ENCODE measurements at regions not wholly inside any gene's neighbourhood (a gene's known extent, or its start where the extent isn't known, plus 50 kb on each side); places are given as distances from the start of the nearest gene placed in this dataset.

GRCh38 chr1:22332795-22333499 is 118.7 kb upstream of the ZBTB40 start:
- no peak for ATAC-seq (ENCODE audit: low read depth)
- H3K4me3 ChIP-seq (ENCODE audit: control extremely low read depth in 1 of 5, extremely low read depth in 1 of 5, insufficient read depth in 1 of 5, low read depth in 2 of 5, low read length in 4 of 5) = no peak overlapping the region
- no peaks in the 10 kb centered on the region for H3K79me2 ChIP-seq (ENCODE audit: control insufficient read depth, insufficient read depth, low read length)
- H3K4me1 Mint-ChIP-seq = no peaks in the 10 kb centered on the region
- H3K27ac Mint-ChIP-seq = no peak overlapping the region
- no peak overlapping the region for H3K4me2 ChIP-seq (replicated peaks; ENCODE audit: low read depth, low read length, poor library complexity, severe bottlenecking)
- CTCF ChIA-PET = no interaction called here
- DNase-seq = no peak
- H3K36me3 ChIP-seq (replicated peaks in 1 of 2; ENCODE audit: control extremely low read depth in 1 of 2, control insufficient read depth in 1 of 2, extremely low read depth in 1 of 2, insufficient read depth in 2 of 2, low read length in 1 of 2) = no peaks in the 10 kb centered on the region
- peaks cover 23% of the 10 kb centered on the region for H3K27me3 Mint-ChIP-seq
- no peaks in the 10 kb centered on the region for H4K20me1 ChIP-seq (ENCODE audit: control insufficient read depth, insufficient read depth, low read length, poor library complexity, severe bottlenecking)
- no peak overlapping the region for H3K4me3 Mint-ChIP-seq
- no peak overlapping the region for H3K27ac ChIP-seq (ENCODE audit: low read length in 2 of 2)
- WGBS (ENCODE audit: insufficient coverage) = 40% methylated on average over 3 of the region's 6 CpGs
- H2AFZ ChIP-seq (ENCODE audit: insufficient read depth, low read depth, low read length, poor library complexity, severe bottlenecking) = no peak overlapping the region
- H3K27me3 ChIP-seq (replicated peaks in 1 of 4; ENCODE audit: control extremely low read depth in 1 of 4, control insufficient read depth in 3 of 4, insufficient read depth in 4 of 4, low read length in 3 of 4) = peaks cover 0 to 2% (median 0%) of the 10 kb centered on the region in 4 experiments
- no peaks in the 10 kb centered on the region for H3K9me3 Mint-ChIP-seq (ENCODE audit: insufficient read depth)
- TF ChIP-seq EZH2 (IDR thresholded peaks at IDR 0.05; ENCODE audit: borderline replicate concordance, insufficient read depth, low read depth, low read length, poor library complexity, severe bottlenecking) (no peak), CTCF (IDR thresholded peaks at IDR 0.05) (no peak)
- POLR2A ChIA-PET = no interaction called here
- intact Hi-C loops (cut with micrococcal nuclease) = no loop called here
- H3K9me3 ChIP-seq (ENCODE audit: control extremely low read depth in 1 of 3, control insufficient read depth in 2 of 3, insufficient read depth in 1 of 3, low read length in 2 of 3) = no peaks in the 10 kb centered on the region
- no peak overlapping the region for H3K9ac ChIP-seq (ENCODE audit: low read length)
- no peaks in the 10 kb centered on the region for H3K4me1 ChIP-seq (ENCODE audit: control insufficient read depth in 2 of 2, insufficient read depth in 2 of 2, low read length in 2 of 2)

DNA sequence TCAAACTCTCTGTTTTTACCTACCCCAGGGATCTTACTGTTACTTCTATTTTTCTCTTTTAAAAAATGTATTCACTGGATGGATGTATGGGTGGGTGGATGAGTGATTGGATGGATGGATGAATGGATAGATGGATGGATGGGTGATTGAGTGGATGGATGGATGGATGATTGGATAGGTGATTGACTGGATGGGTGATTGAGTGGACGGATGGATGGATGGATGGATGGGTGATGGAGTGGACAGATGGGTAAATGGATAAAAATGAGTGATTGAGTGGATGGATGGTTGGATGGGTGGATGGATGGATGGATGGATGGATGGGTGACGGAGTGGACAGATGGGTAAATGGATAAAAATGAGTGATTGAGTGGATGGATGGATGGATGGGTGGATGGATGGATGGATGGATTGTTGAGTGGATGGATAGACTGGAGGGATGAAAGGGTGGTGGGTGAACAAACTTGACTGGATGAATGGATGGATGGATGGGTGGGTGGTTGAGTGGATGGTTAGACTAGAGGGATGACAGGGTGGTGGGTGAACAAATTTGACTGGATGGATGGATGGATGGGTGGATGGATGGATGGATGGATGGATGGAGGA is 118.0 kb upstream of the ZBTB40 start:
- Mint-ChIP-seq H3K27ac (no peak overlapping the region), H3K27me3 (peaks cover 26% of the 10 kb centered on the region), H3K4me3 (no peak overlapping the region), H3K4me1 (no peaks in the 10 kb centered on the region), H3K9me3 (ENCODE audit: insufficient read depth) (no peaks in the 10 kb centered on the region)
- no peaks in the 10 kb centered on the region for H3K9me3 ChIP-seq (ENCODE audit: control extremely low read depth in 1 of 3, control insufficient read depth in 2 of 3, insufficient read depth in 1 of 3, low read length in 2 of 3)
- TF ChIP-seq EZH2 (IDR thresholded peaks at IDR 0.05; ENCODE audit: borderline replicate concordance, insufficient read depth, low read depth, low read length, poor library complexity, severe bottlenecking) = no peak
- no peak for TF ChIP-seq CTCF (IDR thresholded peaks at IDR 0.05)
- no peak overlapping the region for H2AFZ ChIP-seq (ENCODE audit: insufficient read depth, low read depth, low read length, poor library complexity, severe bottlenecking)
- no peaks in the 10 kb centered on the region for H3K79me2 ChIP-seq (ENCODE audit: control insufficient read depth, insufficient read depth, low read length)
- no peak overlapping the region for H3K4me3 ChIP-seq (ENCODE audit: control extremely low read depth in 1 of 5, extremely low read depth in 1 of 5, insufficient read depth in 1 of 5, low read depth in 2 of 5, low read length in 4 of 5)
- H3K9ac ChIP-seq (ENCODE audit: low read length) = no peak overlapping the region
- POLR2A ChIA-PET = no interaction called here
- no peaks in the 10 kb centered on the region for H3K4me1 ChIP-seq (ENCODE audit: control insufficient read depth in 2 of 2, insufficient read depth in 2 of 2, low read length in 2 of 2)
- CTCF ChIA-PET = no interaction called here
- intact Hi-C loops (cut with micrococcal nuclease) = no loop called here
- no peak for DNase-seq
- no peak for ATAC-seq (ENCODE audit: low read depth)
- no peak overlapping the region for H3K27ac ChIP-seq (ENCODE audit: low read length in 2 of 2)
- H4K20me1 ChIP-seq (ENCODE audit: control insufficient read depth, insufficient read depth, low read length, poor library complexity, severe bottlenecking) = no peaks in the 10 kb centered on the region
- peaks cover 0 to 3% (median 0%) of the 10 kb centered on the region in 4 experiments for H3K27me3 ChIP-seq (replicated peaks in 1 of 4; ENCODE audit: control extremely low read depth in 1 of 4, control insufficient read depth in 3 of 4, insufficient read depth in 4 of 4, low read length in 3 of 4)
- WGBS (ENCODE audit: insufficient coverage) = 83% methylated on average over 2 of the region's 2 CpGs
- no peak overlapping the region for H3K4me2 ChIP-seq (replicated peaks; ENCODE audit: low read depth, low read length, poor library complexity, severe bottlenecking)
- no peaks in the 10 kb centered on the region for H3K36me3 ChIP-seq (replicated peaks in 1 of 2; ENCODE audit: control extremely low read depth in 1 of 2, control insufficient read depth in 1 of 2, extremely low read depth in 1 of 2, insufficient read depth in 2 of 2, low read length in 1 of 2)
